ENCODE measurements at regions not wholly inside any gene's neighbourhood (a gene's known extent, or its start where the extent isn't known, plus 50 kb on each side); places are given as distances from the start of the nearest gene placed in this dataset.

DNA sequence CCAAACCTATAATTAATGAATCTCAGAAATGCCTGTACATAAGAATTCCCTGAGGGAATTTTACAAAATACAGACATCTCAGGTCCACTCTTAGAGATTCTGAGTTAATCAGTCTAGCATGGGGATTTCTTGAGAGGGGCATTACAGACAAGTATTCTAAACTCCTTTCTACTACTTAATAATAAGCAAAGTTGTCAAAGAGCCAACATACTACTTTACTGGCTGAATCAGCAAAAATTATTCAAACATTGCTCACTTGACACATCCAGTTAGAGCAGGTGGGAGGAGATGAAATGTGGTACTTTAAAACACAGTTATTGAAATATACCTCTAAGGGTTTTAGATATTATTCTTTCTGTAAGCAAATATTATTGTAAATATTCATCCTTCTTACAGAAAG is 1164.7 kb downstream of the CDY2B start:
- H2BK5ac ChIP-seq (ENCODE audit: low read length) = no peak overlapping the region
- no peaks in the 10 kb centered on the region for H3K36me3 ChIP-seq (ENCODE audit: control insufficient read depth, insufficient read depth, low read length)
- no peak overlapping the region for H3K9ac ChIP-seq (ENCODE audit: low read length)
- no peak overlapping the region for H3K18ac ChIP-seq (ENCODE audit: low read length)
- no peaks in the 10 kb centered on the region for H3K79me1 ChIP-seq (ENCODE audit: low read length)
- H3K4me1 ChIP-seq (ENCODE audit: control insufficient read depth, low read depth, low read length) = no peaks in the 10 kb centered on the region
- no peak overlapping the region for H2AK5ac ChIP-seq (ENCODE audit: low read length)
- H3K4me3 ChIP-seq (ENCODE audit: low read length) = no peak overlapping the region
- no peak for DNase-seq
- no peak overlapping the region for H2BK120ac ChIP-seq (ENCODE audit: low read depth, low read length)
- H4K8ac ChIP-seq (ENCODE audit: low read depth, low read length) = no peak overlapping the region
- H3K27ac ChIP-seq (ENCODE audit: low read depth, low read length) = no peak overlapping the region
- H2BK15ac ChIP-seq (replicated peaks; ENCODE audit: low read depth) = no peak overlapping the region
- H3K27me3 ChIP-seq (ENCODE audit: insufficient read depth, low read length, poor library complexity) = no peaks in the 10 kb centered on the region
- no peak overlapping the region for H4K5ac ChIP-seq (ENCODE audit: low read length)
- H3K79me2 ChIP-seq (ENCODE audit: control insufficient read depth, insufficient read depth, low read length) = no peaks in the 10 kb centered on the region
- H3K4ac ChIP-seq (ENCODE audit: low read depth, low read length) = no peak overlapping the region
- H3K23ac ChIP-seq (ENCODE audit: low read length) = no peak overlapping the region
- H3K4me2 ChIP-seq (ENCODE audit: low read length) = no peak overlapping the region
- no peak overlapping the region for H3K56ac ChIP-seq (ENCODE audit: low read length)

DNA sequence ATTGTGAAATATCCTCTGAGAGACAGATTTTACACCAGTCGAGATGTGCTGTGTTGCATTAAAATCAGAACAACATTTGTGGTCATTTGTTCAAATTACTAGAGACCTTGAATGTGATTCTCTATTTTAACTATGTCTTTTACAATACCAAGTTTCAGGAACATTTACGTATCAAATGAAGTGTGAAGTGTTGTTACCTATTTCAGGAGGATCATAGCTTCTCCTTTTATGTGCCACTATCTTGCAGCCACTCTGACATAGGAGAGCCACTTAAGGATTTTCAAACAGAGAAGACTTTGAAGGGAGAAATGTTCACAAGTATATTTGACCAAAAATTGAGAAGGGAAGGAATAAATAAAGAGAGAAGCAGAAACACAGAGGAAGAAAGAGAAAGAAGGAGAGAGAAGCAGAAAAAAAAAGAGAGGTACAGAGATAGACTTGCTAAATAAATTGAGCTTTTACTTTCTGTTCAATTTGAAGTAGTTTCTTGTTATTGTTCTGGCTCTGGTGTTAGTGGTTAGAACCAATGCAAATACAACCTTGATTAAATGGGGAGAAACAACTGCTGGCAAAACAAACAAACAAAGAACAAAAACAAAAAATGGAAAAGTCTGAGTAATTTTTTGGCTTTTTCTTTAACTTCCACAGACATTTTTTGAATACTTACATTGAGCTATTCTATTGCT is 1206.8 kb downstream of the CDY2B start:
- H4K5ac ChIP-seq (ENCODE audit: low read length) = no peak overlapping the region
- H3K27me3 ChIP-seq (ENCODE audit: insufficient read depth, low read length, poor library complexity) = no peaks in the 10 kb centered on the region
- no peak overlapping the region for H3K23ac ChIP-seq (ENCODE audit: low read length)
- no peak overlapping the region for H3K27ac ChIP-seq (ENCODE audit: low read depth, low read length)
- no peak overlapping the region for H3K4me3 ChIP-seq (ENCODE audit: low read length)
- H3K36me3 ChIP-seq (ENCODE audit: control insufficient read depth, insufficient read depth, low read length) = no peaks in the 10 kb centered on the region
- no peaks in the 10 kb centered on the region for H3K79me2 ChIP-seq (ENCODE audit: control insufficient read depth, insufficient read depth, low read length)
- no peak overlapping the region for H3K4ac ChIP-seq (ENCODE audit: low read depth, low read length)
- no peak for DNase-seq
- H3K79me1 ChIP-seq (ENCODE audit: low read length) = no peaks in the 10 kb centered on the region
- H3K56ac ChIP-seq (ENCODE audit: low read length) = no peak overlapping the region
- no peak overlapping the region for H2BK120ac ChIP-seq (ENCODE audit: low read depth, low read length)
- no peaks in the 10 kb centered on the region for H3K4me1 ChIP-seq (ENCODE audit: control insufficient read depth, low read depth, low read length)
- no peak overlapping the region for H4K8ac ChIP-seq (ENCODE audit: low read depth, low read length)
- no peak overlapping the region for H3K9ac ChIP-seq (ENCODE audit: low read length)
- WGBS (ENCODE audit: extremely low coverage, insufficient coverage, low lambda C conversion rate) = no CpG with 5 or more reads among the region's 2 CpGs
- H2AK5ac ChIP-seq (ENCODE audit: low read length) = no peak overlapping the region
- no peak overlapping the region for H3K18ac ChIP-seq (ENCODE audit: low read length)
- no peak overlapping the region for H3K4me2 ChIP-seq (ENCODE audit: low read length)
- no peak overlapping the region for H2BK15ac ChIP-seq (replicated peaks; ENCODE audit: low read depth)
- no peak overlapping the region for H2BK5ac ChIP-seq (ENCODE audit: low read length)

DNA sequence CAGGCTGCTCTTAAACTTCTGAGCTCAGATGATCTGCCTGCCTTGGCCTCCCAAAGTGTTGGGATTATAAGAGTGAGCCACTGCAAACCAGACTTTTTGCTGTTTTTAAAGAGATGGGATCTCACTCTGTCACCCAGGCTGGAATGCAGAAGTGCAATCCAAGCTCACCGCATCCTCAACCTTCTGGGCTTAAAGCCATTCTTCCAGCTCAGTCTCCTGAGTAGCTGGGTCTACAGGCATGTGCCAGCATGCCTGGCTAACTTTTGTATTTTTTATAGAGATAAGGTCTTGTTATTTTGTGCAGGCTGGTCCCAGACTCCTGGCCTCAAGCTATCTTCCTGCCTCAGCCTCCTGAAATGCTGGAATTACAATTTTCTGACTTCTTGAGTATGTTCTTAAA is 1211.6 kb downstream of the CDY2B start:
- Histone ChIP-seq H3K4me1 (ENCODE audit: control insufficient read depth, low read depth, low read length) (no peaks in the 10 kb centered on the region), H2BK120ac (ENCODE audit: low read depth, low read length) (no peak overlapping the region), H3K56ac (ENCODE audit: low read length) (no peak overlapping the region), H2AK5ac (ENCODE audit: low read length) (no peak overlapping the region), H3K27ac (ENCODE audit: low read depth, low read length) (no peak overlapping the region), H2BK5ac (ENCODE audit: low read length) (no peak overlapping the region), H2BK15ac (replicated peaks; ENCODE audit: low read depth) (no peak overlapping the region), H3K36me3 (ENCODE audit: control insufficient read depth, insufficient read depth, low read length) (no peaks in the 10 kb centered on the region), H4K5ac (ENCODE audit: low read length) (no peak overlapping the region), H3K9ac (ENCODE audit: low read length) (no peak overlapping the region), H3K4me2 (ENCODE audit: low read length) (no peak overlapping the region), H3K4me3 (ENCODE audit: low read length) (no peak overlapping the region), H4K8ac (ENCODE audit: low read depth, low read length) (no peak overlapping the region), H3K4ac (ENCODE audit: low read depth, low read length) (no peak overlapping the region), H3K23ac (ENCODE audit: low read length) (no peak overlapping the region), H3K79me1 (ENCODE audit: low read length) (no peaks in the 10 kb centered on the region), H3K18ac (ENCODE audit: low read length) (no peak overlapping the region), H3K27me3 (ENCODE audit: insufficient read depth, low read length, poor library complexity) (no peaks in the 10 kb centered on the region), H3K79me2 (ENCODE audit: control insufficient read depth, insufficient read depth, low read length) (no peaks in the 10 kb centered on the region)
- WGBS (ENCODE audit: extremely low coverage, insufficient coverage, low lambda C conversion rate) = no CpG with 5 or more reads among the region's 1 CpG
- no peak for DNase-seq

DNA sequence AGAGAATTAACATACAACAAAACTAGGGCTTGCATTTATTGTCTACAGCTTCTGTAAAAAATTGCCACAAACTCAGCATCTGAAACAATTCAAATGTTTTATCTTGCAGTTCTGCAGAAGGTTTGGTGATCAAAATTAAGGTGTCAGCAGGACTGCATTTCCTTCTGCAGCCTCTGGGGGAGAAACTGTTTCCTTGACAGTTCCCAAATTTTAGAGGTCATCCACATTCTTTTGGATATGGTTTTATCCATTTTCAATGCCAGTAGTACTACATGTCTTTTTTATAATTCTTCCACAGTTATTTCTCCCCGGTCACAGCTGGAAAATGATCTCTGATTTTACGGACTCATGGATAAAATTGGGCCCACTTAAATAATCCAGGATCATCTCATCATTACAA is 1217.3 kb downstream of the CDY2B start:
- H3K9ac ChIP-seq (ENCODE audit: low read length) = no peak overlapping the region
- no peak overlapping the region for H4K8ac ChIP-seq (ENCODE audit: low read depth, low read length)
- WGBS (ENCODE audit: extremely low coverage, insufficient coverage, low lambda C conversion rate) = no CpG with 5 or more reads among the region's 2 CpGs
- no peak overlapping the region for H2BK120ac ChIP-seq (ENCODE audit: low read depth, low read length)
- H2BK5ac ChIP-seq (ENCODE audit: low read length) = no peak overlapping the region
- H2BK15ac ChIP-seq (replicated peaks; ENCODE audit: low read depth) = no peak overlapping the region
- no peak overlapping the region for H3K23ac ChIP-seq (ENCODE audit: low read length)
- no peak overlapping the region for H4K5ac ChIP-seq (ENCODE audit: low read length)
- H3K4me3 ChIP-seq (ENCODE audit: low read length) = no peak overlapping the region
- no peak for DNase-seq
- no peak overlapping the region for H2AK5ac ChIP-seq (ENCODE audit: low read length)
- no peaks in the 10 kb centered on the region for H3K27me3 ChIP-seq (ENCODE audit: insufficient read depth, low read length, poor library complexity)
- no peaks in the 10 kb centered on the region for H3K79me2 ChIP-seq (ENCODE audit: control insufficient read depth, insufficient read depth, low read length)
- no peak overlapping the region for H3K56ac ChIP-seq (ENCODE audit: low read length)
- H3K4ac ChIP-seq (ENCODE audit: low read depth, low read length) = no peak overlapping the region
- H3K36me3 ChIP-seq (ENCODE audit: control insufficient read depth, insufficient read depth, low read length) = no peaks in the 10 kb centered on the region
- no peaks in the 10 kb centered on the region for H3K4me1 ChIP-seq (ENCODE audit: control insufficient read depth, low read depth, low read length)
- H3K4me2 ChIP-seq (ENCODE audit: low read length) = no peak overlapping the region
- H3K18ac ChIP-seq (ENCODE audit: low read length) = no peak overlapping the region
- no peak overlapping the region for H3K27ac ChIP-seq (ENCODE audit: low read depth, low read length)
- no peaks in the 10 kb centered on the region for H3K79me1 ChIP-seq (ENCODE audit: low read length)

DNA sequence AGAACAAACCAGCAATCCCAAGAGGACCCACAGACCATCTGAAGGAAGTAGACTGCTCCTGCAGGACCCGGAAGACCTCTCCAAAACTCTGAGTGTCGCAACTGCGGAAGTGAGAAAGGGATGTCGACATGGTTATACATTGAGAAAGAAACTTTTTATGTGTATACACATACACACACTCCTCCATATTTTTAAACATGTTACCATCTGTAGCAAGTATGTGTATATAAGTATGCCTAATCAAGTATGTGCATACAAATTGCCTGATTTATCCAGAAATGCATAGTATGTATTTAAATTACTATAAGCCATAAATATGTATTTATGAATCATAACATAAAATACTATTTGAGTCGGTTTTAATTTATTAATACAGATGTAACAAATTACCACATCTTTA is 1220.7 kb downstream of the CDY2B start:
- no peaks in the 10 kb centered on the region for H3K36me3 ChIP-seq (ENCODE audit: control insufficient read depth, insufficient read depth, low read length)
- no peak overlapping the region for H2AK5ac ChIP-seq (ENCODE audit: low read length)
- H3K9ac ChIP-seq (ENCODE audit: low read length) = no peak overlapping the region
- no peaks in the 10 kb centered on the region for H3K79me1 ChIP-seq (ENCODE audit: low read length)
- no peak overlapping the region for H3K4me2 ChIP-seq (ENCODE audit: low read length)
- H3K18ac ChIP-seq (ENCODE audit: low read length) = no peak overlapping the region
- no peak overlapping the region for H3K56ac ChIP-seq (ENCODE audit: low read length)
- no peak overlapping the region for H2BK15ac ChIP-seq (replicated peaks; ENCODE audit: low read depth)
- H3K79me2 ChIP-seq (ENCODE audit: control insufficient read depth, insufficient read depth, low read length) = no peaks in the 10 kb centered on the region
- H3K4ac ChIP-seq (ENCODE audit: low read depth, low read length) = no peak overlapping the region
- H2BK120ac ChIP-seq (ENCODE audit: low read depth, low read length) = no peak overlapping the region
- WGBS (ENCODE audit: extremely low coverage, insufficient coverage, low lambda C conversion rate) = no CpG with 5 or more reads among the region's 5 CpGs
- no peak overlapping the region for H3K23ac ChIP-seq (ENCODE audit: low read length)
- no peaks in the 10 kb centered on the region for H3K4me1 ChIP-seq (ENCODE audit: control insufficient read depth, low read depth, low read length)
- H2BK5ac ChIP-seq (ENCODE audit: low read length) = no peak overlapping the region
- no peak for DNase-seq
- no peak overlapping the region for H3K27ac ChIP-seq (ENCODE audit: low read depth, low read length)
- H4K8ac ChIP-seq (ENCODE audit: low read depth, low read length) = no peak overlapping the region
- no peaks in the 10 kb centered on the region for H3K27me3 ChIP-seq (ENCODE audit: insufficient read depth, low read length, poor library complexity)
- no peak overlapping the region for H4K5ac ChIP-seq (ENCODE audit: low read length)
- no peak overlapping the region for H3K4me3 ChIP-seq (ENCODE audit: low read length)

DNA sequence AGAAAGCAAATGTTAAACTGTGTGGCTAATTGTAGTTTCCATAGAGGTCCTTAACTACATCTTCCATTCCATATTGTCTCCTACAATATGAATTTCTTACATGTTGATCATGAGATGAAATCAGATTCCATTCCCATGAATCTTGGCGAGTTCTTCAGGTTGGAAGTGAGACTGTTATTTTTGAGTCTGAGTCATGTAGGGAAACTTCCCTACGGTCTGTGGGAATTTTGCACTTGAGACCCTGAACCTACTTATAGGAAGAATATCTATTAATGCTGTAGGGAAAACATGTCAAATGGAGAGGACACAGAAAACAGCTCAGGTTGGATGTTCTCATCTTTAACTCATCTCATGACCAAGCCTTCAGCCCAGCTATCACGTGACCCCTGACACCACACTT is 1226.0 kb downstream of the CDY2B start:
- Histone ChIP-seq H3K4me2 (ENCODE audit: low read length) (no peak overlapping the region), H3K4me3 (ENCODE audit: low read length) (no peak overlapping the region), H2BK15ac (replicated peaks; ENCODE audit: low read depth) (no peak overlapping the region), H3K79me1 (ENCODE audit: low read length) (no peaks in the 10 kb centered on the region), H3K9ac (ENCODE audit: low read length) (no peak overlapping the region), H3K4me1 (ENCODE audit: control insufficient read depth, low read depth, low read length) (no peaks in the 10 kb centered on the region), H3K18ac (ENCODE audit: low read length) (no peak overlapping the region), H3K36me3 (ENCODE audit: control insufficient read depth, insufficient read depth, low read length) (no peaks in the 10 kb centered on the region), H3K27me3 (ENCODE audit: insufficient read depth, low read length, poor library complexity) (no peaks in the 10 kb centered on the region), H4K8ac (ENCODE audit: low read depth, low read length) (no peak overlapping the region), H2BK120ac (ENCODE audit: low read depth, low read length) (no peak overlapping the region), H3K4ac (ENCODE audit: low read depth, low read length) (no peak overlapping the region), H3K56ac (ENCODE audit: low read length) (no peak overlapping the region), H3K23ac (ENCODE audit: low read length) (no peak overlapping the region), H3K79me2 (ENCODE audit: control insufficient read depth, insufficient read depth, low read length) (no peaks in the 10 kb centered on the region), H4K5ac (ENCODE audit: low read length) (no peak overlapping the region), H3K27ac (ENCODE audit: low read depth, low read length) (no peak overlapping the region), H2AK5ac (ENCODE audit: low read length) (no peak overlapping the region), H2BK5ac (ENCODE audit: low read length) (no peak overlapping the region)
- DNase-seq = no peak
- no CpG with 5 or more reads among the region's 3 CpGs for WGBS (ENCODE audit: extremely low coverage, insufficient coverage, low lambda C conversion rate)
